Endothelial cell of umbilical vein (primary cell): ENCODE measurements at regions not wholly inside any gene's neighbourhood (a gene's known extent, or its start where the extent isn't known, plus 50 kb on each side); places are given as distances from the start of the nearest gene placed in this dataset.

Source experiments
- CTCF ChIP-seq, 2 donors: IDR thresholded peaks; 1 replicate in 1 of 2; 2 replicates in 1 of 2; pipeline ENCODE4 v1.5.1; 2011; ENCODE audit warnings: low read length in 2 of 2, mild to moderate bottlenecking in 2 of 2, moderate library complexity in 2 of 2, control low read depth in 1 of 2, inconsistent platforms in 1 of 2, low read depth in 1 of 2; ENCODE audit not compliant: insufficient read depth in 1 of 2; ENCODE audit errors: extremely low read depth in 1 of 2
- EZH2 ChIP-seq: IDR thresholded peaks from 2 replicates; pipeline ENCODE4 v1.6.1; 2012; ENCODE audit warnings: borderline replicate concordance, low read depth, mild to moderate bottlenecking, moderate library complexity, low read length, inconsistent platforms; ENCODE audit not compliant: severe bottlenecking
- MAX ChIP-seq: IDR thresholded peaks from 2 replicates; pipeline ENCODE4 v1.6.1; 2011; ENCODE audit not compliant: insufficient read depth, insufficient read length
- MYC ChIP-seq: IDR thresholded peaks from one replicate; pipeline ENCODE4 v1.6.1; 2011; ENCODE audit warnings: mild to moderate bottlenecking, low read depth, low read length
- POLR2A ChIP-seq: IDR thresholded peaks from 2 replicates; pipeline ENCODE4 v1.6.1; 2012; ENCODE audit warnings: low read depth, mild to moderate bottlenecking, control low read depth, low read length

GRCh38 chr11:109306322-109306721 lies 115.7 kb upstream of the C11orf87 start:
- no peak for TF ChIP-seq EZH2
- no peak for TF ChIP-seq CTCF (IDR thresholded peaks at IDR 0.05; ENCODE audit: extremely low read depth in 1 of 2, insufficient read depth in 1 of 2, low read depth in 1 of 2, low read length in 2 of 2)
- TF ChIP-seq MYC: no peak
- TF ChIP-seq POLR2A: no peak
- TF ChIP-seq MAX: no peak
